HG03159 (cell line): ENCODE measurements at regions not wholly inside any gene's neighbourhood (a gene's known extent, or its start where the extent isn't known, plus 50 kb on each side); places are given as distances from the start of the nearest gene placed in this dataset.

Source experiments
- ATAC-seq: cut with Tn5 transposase; IDR thresholded peaks from one replicate; pipeline ENCODE4 v1.9.1; 2021; ENCODE audit warnings: mild to moderate bottlenecking, moderate library complexity; ENCODE audit not compliant: unreplicated experiment

DNA sequence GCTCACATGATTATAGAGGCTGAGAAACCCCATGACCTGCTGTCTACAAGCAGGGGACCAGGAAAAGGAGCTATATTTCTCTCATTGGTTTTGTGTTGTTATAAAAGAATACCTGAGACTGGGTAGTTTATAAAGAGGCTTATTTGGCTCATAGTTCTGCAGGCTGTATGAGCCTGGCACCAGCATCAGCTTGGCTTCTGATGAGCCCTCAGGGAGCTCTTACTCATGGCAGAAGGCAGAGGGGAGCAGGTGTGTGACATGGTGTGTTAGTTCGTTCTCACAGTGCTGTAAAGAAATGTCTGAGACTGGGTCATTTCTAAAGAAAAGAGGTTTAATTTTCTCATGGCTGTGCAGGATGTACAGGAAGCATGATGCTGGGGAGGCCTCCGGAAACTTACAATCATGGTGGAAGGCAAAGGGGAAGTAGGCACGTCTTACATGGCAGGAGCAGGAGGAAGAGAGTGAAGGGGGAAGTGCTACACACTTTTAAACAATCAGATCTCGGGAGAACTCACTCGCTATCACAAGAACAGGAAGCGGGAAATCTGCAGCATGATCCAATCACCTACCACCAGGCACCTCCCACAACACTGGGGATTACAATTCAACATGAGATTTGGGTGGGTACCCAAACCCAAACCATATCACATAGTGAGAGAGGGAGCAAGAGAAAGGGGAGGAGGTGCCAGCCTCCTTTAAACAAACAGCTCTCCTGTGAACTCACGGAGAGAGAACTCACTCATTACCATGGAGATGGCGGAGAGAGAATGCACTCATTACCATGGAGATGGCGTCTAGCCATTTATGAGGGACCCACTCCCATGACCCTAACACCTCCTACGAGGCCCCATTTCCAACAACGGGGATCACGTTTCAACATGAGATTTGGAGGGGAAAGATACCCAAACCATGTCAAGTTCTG is 133.4 kb downstream of the JCAD start:
- ATAC-seq = no peak

DNA sequence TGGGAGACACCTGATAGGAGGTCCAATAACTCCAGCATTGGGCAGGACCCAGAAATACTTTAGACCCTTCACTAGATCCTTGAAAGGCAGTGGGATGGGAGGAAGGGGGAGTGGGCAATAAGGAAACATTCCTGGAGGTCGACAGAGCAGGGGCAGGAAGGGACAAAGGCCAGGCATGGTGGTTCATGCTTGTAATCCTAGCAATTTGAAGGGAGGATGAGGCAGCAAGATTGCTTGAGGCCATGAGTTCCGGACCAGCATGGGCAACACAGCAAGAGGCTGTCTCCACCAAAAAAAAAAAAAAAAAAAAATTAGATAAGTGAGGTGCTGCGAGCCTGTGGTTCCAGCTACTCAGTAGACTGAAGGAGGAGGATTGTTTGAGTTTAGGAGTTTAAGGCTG is 134.9 kb downstream of the JCAD start:
- ATAC-seq = no peak

DNA sequence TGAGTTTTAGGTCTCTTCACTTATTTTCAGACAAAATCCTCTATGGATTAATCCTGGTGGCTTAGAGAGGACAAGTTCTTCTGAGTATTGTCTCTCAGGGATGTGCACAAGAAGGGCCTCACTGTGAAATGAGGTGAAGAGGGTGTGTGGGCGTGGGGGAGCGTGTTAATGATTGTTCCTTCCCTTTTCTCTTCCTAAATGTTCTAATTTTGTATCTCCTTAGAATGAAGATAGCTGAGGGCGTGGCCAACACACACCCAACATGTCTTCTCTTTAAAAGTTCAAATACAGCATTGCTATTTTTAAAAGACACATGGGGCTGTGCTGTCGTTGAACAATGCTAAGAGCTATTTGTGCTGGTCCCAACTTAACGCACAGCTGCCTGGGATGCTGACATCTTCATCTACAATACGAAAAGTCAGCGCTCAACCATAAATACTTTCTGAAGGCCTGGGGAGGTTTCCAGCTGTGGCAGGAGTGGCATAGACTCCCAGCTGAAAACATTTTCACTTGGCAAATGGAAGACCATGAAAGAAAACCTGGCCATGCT is 135.9 kb downstream of the JCAD start:
- no peak for ATAC-seq

DNA sequence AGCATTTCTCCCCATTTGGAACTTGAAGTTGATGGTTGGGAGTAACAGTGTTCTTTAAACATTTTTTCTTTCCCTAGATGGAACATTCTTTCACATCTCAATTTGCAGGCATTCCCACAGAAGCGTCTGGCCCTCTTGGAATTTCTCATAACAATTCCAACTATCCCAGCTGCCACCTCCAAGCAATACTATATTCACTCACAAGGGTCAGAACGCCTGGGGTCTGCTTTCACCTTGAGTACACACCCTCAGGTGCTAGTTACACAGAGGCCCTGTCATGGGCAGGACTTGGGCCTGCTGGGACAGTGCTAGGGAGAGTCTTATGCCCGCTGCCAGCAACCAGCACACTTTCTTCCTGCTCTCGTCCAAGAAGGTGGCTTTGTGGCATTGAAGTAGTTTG is 136.5 kb downstream of the JCAD start:
- ATAC-seq = no peak

DNA sequence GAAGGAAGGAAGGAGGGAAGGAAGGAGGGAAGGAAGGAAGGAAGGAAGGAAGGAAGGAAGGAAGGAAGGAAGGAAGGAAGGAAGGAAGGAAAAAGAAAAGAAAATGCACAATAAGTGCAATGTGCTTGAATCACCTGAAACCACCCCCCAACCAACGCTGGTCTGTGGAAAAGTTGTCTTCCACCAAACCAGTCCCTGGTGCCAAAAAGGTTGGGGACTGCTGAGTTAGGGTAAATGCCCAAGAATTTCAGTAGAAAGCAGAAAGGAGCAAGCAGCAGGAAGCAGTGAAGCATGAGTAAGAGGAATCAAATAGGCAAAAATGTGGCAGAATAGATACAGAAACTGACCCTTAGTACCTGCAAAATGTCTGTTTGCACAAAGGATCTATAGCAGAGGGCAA is 137.2 kb downstream of the JCAD start:
- ATAC-seq = no peak

DNA sequence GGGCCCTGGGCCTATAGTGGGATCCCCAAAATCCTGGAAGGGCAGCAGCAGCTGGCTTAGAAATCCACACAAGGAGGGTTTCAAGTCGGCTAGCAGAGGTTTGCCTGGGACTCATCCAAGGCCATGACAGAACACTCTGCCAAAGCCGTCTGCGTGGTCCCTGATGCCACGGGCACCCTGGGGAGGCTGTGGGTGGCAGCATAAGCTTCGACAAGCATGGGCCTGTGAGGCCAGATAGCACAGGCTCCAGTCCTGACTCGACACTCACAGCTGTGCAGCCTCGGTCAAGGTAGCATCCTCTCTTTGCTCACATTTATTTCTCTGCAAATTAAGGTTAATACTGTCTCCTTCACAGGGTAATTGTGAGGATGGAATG is 138.3 kb downstream of the JCAD start:
- ATAC-seq = no peak

DNA sequence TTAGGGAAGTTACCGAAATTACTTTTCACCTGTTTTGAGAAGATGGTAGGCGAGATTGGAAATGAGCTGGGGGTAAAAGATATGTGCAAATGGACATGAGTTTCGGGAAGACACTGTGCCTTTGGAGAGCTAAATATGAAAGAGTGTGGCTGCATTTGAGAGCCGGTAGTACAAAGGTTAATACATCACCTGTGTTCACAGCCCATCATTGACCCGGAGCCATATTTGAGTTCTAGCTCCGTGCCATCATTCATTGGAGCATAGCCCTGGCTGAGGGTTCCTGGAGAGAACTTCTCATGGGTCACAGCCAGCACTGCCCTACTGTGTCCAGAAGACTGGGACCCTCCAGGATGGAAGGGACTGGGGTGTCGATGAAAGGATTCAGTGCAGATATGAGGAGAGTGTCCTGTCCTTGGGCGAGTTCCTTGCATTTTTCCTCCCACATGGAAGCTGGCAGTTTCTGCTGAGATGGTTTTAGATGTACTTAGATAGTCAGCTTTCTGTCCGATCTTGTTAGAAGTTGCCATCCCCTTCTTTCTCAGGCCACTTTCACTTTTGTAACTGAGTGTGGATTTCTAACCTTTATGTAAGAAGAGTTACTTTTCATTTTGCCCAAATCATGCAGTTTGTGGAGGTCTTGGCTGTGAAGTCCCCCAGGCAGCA is 138.8 kb downstream of the JCAD start:
- no peak for ATAC-seq

DNA sequence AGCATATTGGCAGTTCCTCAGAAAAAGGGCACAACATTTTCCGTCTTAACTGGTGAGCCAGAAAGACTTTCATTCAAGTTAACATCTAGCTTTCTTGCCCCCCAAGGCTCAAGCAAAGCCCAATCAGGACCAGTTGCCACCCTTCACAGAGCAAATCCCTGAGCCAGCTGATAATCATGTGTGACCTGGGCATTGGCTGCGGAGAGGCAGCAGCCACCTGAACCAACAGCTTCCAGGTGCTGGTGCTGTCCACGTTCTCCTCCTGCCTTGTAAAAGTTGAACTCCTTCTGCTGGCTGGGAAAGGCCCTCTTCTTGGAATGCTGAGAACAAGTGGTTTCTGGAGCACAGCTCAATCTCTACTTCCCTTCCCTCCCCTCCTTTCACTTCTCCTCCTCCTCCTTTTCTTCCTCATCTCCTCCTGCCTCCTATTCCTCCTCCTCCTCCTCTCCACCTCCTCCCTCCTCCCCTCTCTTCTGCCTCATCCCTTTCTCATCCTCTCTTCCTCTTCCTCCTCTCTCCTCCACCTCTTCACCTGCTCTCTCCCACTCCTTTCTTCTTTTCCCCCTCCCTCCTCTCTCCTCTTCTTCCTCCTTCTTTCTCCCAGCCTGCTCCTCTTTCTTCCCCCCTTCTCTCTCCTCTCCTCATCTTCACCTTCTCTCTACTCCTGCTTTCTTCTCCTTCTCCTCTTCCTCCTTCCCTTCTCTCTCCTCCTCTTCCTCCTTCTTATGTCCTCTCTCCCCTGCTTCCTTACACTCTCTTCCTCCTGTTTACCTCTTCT is 140.6 kb downstream of the JCAD start:
- no peak for ATAC-seq

DNA sequence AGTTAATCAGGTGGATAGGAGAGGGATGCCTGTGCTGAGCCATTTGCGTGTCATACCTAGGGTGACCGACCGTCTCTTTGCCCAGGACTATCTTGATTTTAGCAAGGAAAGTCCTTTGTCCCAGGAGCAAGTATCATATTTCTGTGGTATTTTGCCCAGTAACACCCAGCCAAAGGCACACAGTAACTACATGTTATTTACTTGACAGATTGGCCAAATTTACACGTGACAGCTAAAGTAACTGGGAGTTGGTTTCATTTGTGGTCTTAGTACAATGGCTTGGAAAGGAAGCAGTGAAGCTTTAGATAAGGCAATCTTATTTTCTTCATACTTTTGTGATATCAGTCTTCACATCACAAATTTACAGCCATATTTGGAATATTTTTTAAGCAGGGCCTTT is 142.1 kb downstream of the JCAD start:
- ATAC-seq = no peak

DNA sequence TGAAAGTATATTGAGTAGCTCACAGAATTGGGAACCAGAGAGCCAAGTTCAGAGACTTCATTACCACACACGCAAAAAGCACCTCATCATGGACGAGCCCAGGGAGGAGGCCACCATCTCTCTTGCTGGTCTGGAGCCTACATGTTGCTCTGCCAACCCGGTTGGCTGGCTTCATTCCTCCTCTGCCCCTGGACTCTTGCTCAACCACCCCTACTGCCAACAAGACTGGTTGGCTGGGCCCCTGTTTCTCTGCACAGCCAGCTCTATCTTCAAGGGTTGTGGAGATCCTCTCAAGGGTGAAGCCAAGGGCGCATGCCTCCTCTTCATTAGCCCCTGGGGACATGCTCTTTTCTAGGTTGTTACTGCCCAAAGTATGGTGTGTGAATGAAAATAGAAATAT is 142.7 kb downstream of the JCAD start:
- ATAC-seq = no peak

DNA sequence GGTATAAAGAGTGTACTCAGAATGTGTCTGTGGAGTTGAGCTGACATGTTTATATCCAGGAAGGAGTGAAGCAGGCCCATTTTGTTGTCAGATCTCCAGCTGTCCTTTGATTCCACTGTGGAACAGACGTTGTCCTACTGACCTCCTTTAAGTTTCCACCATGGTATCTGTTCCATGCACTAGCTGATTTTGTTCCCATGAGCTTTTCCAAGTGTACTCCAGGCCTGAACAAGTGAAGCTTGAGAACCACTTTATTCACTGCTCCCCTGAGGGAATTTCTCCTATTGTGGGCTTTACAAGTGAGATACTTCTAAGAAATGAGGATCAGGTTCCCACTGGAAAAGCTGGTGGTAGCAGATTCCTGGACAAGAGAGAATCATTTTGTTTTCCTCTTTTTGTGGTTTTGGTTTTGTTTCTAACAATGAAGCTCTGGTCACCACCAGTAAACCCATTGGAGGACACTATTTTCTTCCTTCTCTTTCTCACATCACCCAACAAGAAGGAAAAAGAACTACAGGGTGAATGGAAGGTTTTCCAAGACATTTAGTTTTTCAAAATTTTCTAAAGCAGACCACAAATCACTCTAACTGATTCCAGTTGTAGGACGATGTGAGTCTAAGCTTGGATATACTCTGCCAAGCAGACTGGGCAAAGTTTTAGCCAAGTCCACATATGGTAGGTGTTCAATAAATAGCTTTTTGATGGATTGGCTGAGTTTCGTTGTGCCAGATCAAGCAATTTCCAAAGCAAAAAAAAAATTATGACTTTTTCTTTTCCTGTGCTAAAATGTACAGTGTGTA is 144.2 kb downstream of the JCAD start:
- no peak for ATAC-seq

DNA sequence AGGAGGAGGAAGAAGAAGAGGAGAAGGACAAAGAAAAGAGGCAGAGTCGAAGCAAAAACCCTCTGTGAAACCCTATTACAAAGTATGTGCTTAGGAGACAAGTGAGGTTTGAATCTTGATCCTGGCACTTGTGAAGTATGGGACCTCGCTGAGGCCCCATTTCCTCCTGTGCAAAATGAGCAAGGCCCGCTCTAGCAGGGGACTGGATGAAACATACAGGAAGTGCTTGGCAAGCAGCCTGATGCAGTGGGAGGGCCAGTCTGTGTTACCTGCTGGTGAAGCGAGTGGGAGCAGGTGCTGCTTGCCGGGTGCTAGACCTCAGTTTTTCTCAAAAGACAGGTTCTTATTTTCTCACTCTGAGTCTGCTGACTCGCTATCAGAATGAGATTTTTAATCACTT is 150.4 kb downstream of the JCAD start:
- ATAC-seq = no peak

DNA sequence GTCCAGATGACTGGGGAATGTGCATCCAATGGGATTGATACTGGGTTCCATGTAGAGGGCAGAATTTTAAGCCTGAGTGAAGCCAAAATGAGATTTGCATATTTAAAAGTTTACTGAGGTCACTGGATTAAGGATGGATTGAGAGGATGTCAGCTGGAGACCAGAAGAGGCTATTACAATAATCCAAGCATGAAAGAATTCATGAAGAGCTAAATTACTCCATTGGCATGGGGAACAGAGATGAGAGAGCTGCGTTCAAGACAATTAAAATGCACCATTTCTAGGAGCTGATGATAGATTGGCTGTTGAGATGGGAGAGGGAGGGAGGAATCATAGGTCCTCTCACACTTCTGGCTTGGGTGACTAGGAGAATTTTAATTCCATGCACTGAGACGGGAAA is 158.5 kb downstream of the JCAD start:
- no peak for ATAC-seq

DNA sequence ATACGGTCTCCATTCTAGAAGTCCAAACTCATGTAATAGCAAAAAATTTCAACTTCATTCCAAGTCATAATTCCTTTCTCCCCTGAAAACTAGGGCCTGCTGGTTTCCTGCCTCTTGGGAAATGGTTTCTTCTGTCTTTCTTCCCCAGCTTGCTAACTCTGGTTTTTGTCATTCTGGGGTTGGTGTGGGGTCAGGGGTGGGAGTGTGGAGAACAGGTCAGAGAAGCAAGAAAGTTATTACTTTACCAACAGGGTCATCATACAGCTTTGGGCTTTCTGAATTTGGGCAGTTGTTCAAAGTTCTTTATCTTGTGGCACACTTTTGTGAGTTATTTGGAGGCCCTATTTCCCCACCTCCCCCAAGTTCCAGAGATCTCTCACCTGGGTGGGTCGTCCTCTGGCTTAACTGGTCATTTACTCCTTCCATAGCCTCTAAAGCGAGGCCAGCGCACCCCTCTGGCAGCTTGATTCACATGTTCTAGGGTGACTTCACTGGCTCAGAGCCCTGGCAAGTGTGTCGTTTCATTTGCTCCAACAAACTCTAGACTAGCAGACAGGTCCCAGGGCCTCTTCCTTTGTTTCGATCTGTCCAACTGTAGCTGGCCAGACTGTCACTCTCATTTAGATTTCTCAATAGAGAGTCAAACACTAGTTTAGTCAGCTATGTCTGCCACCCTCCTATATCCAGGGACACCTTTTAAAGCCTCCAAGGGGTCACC is 161.2 kb downstream of the JCAD start:
- no peak for ATAC-seq

DNA sequence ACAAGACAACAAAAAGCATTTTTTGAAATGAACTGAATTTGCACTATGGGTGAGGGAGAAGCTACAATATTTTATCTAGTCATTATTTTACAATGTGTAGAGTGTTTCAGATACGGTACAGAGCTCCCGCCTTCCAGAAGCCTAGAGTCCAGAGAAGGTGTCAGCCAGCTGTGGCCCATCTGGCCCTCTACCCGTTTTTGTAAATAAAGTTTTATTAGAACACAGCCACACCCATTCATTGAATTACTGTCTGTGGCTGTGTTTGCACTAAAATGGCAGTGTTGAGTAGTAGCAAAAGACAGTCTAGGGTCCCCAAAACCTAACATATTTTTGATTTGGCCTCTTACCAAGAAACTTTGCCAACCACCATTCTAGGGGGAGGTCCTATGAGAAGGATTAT is 162.0 kb downstream of the JCAD start:
- ATAC-seq = no peak

DNA sequence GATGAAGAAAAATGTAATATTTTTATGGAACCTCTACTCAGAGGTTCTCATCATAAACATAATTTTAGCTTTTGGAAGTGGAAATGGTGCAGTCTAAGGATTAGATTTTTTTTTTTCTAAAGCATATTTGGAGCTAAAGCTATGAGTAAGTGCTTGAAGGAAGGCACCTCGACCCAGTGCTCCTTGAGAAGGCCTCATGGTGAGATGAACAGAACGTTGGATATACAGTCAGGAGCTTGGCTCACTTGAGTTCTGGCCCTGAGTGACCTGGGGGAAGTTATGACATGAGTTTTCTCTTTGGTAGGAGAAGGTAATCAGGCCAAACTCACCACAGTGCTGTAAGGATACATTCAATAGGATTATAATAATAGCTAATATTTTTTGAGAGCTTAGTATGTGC is 163.3 kb downstream of the JCAD start:
- no peak for ATAC-seq

DNA sequence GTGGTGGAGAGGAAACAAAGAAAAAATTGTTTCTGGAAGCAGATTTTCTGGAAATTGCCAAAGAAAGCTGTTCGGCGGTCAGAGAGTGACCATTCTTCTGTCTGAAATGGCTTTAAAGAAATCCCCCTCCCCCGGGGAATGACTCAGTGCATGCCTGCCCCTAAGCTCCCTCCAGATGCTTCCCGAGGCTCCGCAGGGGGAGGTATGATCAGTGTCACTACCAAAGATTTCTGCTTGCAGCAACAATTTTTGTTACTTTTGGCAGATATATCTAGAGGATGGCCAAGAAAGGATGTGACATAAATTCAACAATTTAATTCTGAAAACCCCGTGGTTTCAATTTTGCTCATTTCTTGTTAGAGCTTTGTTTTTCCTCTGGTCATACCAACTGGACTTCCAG is 163.9 kb downstream of the JCAD start:
- ATAC-seq = no peak

DNA sequence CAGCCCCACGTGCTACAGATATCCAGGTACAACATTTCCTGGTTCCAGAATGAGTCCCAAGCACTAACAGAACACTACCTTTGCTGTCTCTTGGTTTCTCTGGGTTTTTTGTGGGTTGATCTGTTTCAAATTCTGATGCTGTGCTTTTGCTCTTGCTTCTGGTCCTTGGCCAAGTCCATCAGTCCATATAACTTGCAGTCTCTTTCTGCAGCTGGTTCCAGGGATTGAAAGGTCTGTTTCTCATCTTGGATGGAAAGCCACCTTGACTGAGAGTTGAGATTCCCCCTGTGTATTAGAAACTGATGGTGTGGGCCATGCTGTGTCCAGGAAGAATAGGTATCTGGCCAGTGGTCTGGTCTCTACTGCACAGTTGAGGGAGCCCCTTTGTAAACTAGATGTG is 171.1 kb downstream of the JCAD start:
- ATAC-seq = no peak

DNA sequence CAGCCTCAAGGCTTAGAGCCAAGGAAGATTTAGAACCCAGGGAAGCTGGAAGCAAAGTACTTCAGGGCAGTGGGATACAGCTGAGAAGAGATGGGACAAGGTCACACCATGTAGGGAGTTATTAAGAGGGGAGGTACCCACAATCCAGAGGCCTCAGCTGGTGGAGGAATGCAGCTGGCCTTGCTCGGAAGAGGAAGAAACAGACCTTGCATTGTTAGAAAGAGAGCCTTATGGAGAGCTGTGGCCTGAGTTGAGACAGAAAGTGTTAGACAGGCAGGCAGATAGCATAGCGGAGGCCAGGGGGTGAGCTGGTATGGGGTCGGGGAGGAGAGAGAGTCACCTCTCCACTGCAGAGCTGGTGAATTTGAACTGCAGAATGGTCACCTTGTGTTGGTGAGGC is 173.1 kb downstream of the JCAD start:
- ATAC-seq = no peak

DNA sequence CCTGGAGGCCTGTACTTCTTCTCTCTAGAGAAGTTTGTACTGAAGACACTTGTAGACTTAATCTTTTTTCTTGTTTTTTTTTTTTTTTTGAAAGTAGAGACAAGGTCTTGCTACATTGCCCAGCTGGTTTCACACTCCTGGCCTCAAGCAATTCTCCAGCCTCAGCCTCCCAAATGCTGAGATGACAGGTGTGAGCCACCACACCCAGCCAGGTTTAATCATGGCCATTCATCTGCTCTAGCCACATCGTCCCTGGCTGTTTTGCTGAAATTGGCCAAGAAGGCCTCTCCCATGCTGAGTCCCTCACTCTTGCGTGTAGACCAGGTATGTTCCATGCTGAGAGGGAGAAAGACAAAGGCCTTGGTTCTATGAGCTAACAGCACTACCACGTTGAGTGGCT is 176.2 kb downstream of the JCAD start:
- no peak for ATAC-seq
